ENCODE measurements at regions not wholly inside any gene's neighbourhood (a gene's known extent, or its start where the extent isn't known, plus 50 kb on each side); places are given as distances from the start of the nearest gene placed in this dataset.

- TF ChIP-seq, protein P1, sequence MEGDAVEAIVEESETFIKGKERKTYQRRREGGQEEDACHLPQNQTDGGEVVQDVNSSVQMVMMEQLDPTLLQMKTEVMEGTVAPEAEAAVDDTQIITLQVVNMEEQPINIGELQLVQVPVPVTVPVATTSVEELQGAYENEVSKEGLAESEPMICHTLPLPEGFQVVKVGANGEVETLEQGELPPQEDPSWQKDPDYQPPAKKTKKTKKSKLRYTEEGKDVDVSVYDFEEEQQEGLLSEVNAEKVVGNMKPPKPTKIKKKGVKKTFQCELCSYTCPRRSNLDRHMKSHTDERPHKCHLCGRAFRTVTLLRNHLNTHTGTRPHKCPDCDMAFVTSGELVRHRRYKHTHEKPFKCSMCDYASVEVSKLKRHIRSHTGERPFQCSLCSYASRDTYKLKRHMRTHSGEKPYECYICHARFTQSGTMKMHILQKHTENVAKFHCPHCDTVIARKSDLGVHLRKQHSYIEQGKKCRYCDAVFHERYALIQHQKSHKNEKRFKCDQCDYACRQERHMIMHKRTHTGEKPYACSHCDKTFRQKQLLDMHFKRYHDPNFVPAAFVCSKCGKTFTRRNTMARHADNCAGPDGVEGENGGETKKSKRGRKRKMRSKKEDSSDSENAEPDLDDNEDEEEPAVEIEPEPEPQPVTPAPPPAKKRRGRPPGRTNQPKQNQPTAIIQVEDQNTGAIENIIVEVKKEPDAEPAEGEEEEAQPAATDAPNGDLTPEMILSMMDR (conservative IDR thresholded peaks at IDR 0.05; ENCODE audit: low read length) = no peak
- no peak for TF ChIP-seq EZH2phosphoT487 (IDR thresholded peaks at IDR 0.05; ENCODE audit: borderline replicate concordance, low read depth, low read length)
These were observed 91.2 kb upstream of the ANO4 start for GRCh38 chr12:100703337-100703736.

Data from OCI-LY7 (cell line).